Endodermal cell (in vitro differentiated cells): ENCODE measurements at regions not wholly inside any gene's neighbourhood (a gene's known extent, or its start where the extent isn't known, plus 50 kb on each side); places are given as distances from the start of the nearest gene placed in this dataset.

Experiments
- DNase-seq: peaks from one replicate; pipeline ENCODE4 v3.0.0-alpha.2; 2017
- H3K27ac ChIP-seq: 2 replicates; pipeline ENCODE4 v1.5.1; 2013; ENCODE audit warnings: mild to moderate bottlenecking, low read depth, low read length, moderate library complexity
- H3K27me3 ChIP-seq: 2 replicates; pipeline ENCODE4 v1.6.1; 2013; ENCODE audit warnings: mild to moderate bottlenecking, low read length, moderate library complexity; ENCODE audit not compliant: insufficient read depth, control insufficient read depth, poor library complexity, severe bottlenecking
- H3K36me3 ChIP-seq: 2 replicates; pipeline ENCODE4 v1.7.0; 2013; ENCODE audit warnings: mild to moderate bottlenecking, low read length, moderate library complexity; ENCODE audit not compliant: control insufficient read depth, insufficient read depth
- H3K4me1 ChIP-seq: one replicate; pipeline ENCODE4 v1.7.0; 2013; ENCODE audit warnings: low read length; ENCODE audit not compliant: control insufficient read depth, insufficient read depth
- H3K4me3 ChIP-seq: 2 replicates; pipeline ENCODE4 v1.5.1; 2013; ENCODE audit warnings: mild to moderate bottlenecking, low read length, moderate library complexity
- H3K9ac ChIP-seq: 2 replicates; pipeline ENCODE4 v1.6.1; 2013; ENCODE audit warnings: mild to moderate bottlenecking, low read length, moderate library complexity; ENCODE audit not compliant: poor library complexity, severe bottlenecking; ENCODE audit errors: extremely low read depth
- H3K9me3 ChIP-seq: 2 replicates; pipeline ENCODE4 v1.6.1; 2013; ENCODE audit warnings: mild to moderate bottlenecking, low read length, moderate library complexity; ENCODE audit not compliant: control insufficient read depth
- H3K27ac Mint-ChIP-seq: 2 replicates; pipeline ENCODE4 v1.8.0; 2020; ENCODE audit warnings: mixed read lengths
- H3K27me3 Mint-ChIP-seq: 2 replicates; pipeline ENCODE4 v1.8.0; 2021; ENCODE audit warnings: mild to moderate bottlenecking, mixed read lengths; ENCODE audit not compliant: insufficient read depth
- H3K36me3 Mint-ChIP-seq: 2 replicates; pipeline ENCODE4 v1.8.0; 2020; ENCODE audit warnings: low read depth, mixed read lengths
- H3K4me1 Mint-ChIP-seq: 2 replicates; pipeline ENCODE4 v1.8.0; 2020; ENCODE audit warnings: mixed read lengths
- H3K4me3 Mint-ChIP-seq: 2 replicates; pipeline ENCODE4 v1.8.0; 2020; ENCODE audit warnings: mild to moderate bottlenecking, moderate library complexity, mixed read lengths
- H3K9me3 Mint-ChIP-seq: 2 replicates; pipeline ENCODE4 v1.8.0; 2020; ENCODE audit warnings: mild to moderate bottlenecking, mixed read lengths
- CTCF ChIP-seq: fragments of 200-600 bp; sonication (generic); conservative IDR thresholded peaks from 2 replicates; pipeline ENCODE4 v1.5.0; 2021; ENCODE audit warnings: antibody characterized with exemption, mild to moderate bottlenecking
- WGBS, 2 experiments: methylation state at CpG; one replicate each; pipeline versions ENCODE4 v1.1.5 to v1.1.7; 2013; ENCODE audit warnings: missing lambda C conversion rate in 2 of 2, mixed read lengths in 1 of 2; ENCODE audit not compliant: insufficient coverage in 1 of 2, insufficient read length in 1 of 2; 5-methylcytosine and 5-hydroxymethylcytosine counted together

- H3K27me3 Mint-ChIP-seq, result no peaks in the 10 kb centered on the region
- no peak overlapping the region for H3K27ac Mint-ChIP-seq
- DNase-seq, result no peak
- TF ChIP-seq CTCF, result no peak
- no peak overlapping the region for H3K9ac ChIP-seq
- no peaks in the 10 kb centered on the region for H3K4me1 ChIP-seq
- no peaks in the 10 kb centered on the region for H3K36me3 Mint-ChIP-seq
- no peaks in the 10 kb centered on the region for H3K9me3 ChIP-seq
- H3K4me1 Mint-ChIP-seq, result peaks cover 10% of the 10 kb centered on the region
- H3K27me3 ChIP-seq, result no peaks in the 10 kb centered on the region
- no peaks in the 10 kb centered on the region for H3K36me3 ChIP-seq
- no peak overlapping the region for H3K4me3 ChIP-seq
- WGBS, 2 experiments, result 71% methylated on average over 2 of the region's 2 CpGs; no CpG with 5 or more reads in 1 of the 2 experiments
- H3K4me3 Mint-ChIP-seq, result no peak overlapping the region
- no peak overlapping the region for H3K27ac ChIP-seq
- H3K9me3 Mint-ChIP-seq, result no peaks in the 10 kb centered on the region
Observed at GRCh38 chr10:125299461-125299860, 139.1 kb upstream of the CTBP2 start.

GRCh38 chr10:125296598-125296997, 136.2 kb upstream of the CTBP2 start:
- Histone ChIP-seq H3K4me3 (no peak overlapping the region), H3K27ac (no peak overlapping the region), H3K27me3 (no peaks in the 10 kb centered on the region), H3K9ac (no peak overlapping the region), H3K9me3 (no peaks in the 10 kb centered on the region), H3K4me1 (no peaks in the 10 kb centered on the region), H3K36me3 (no peaks in the 10 kb centered on the region)
- no peak for TF ChIP-seq CTCF
- Mint-ChIP-seq H3K9me3 (no peaks in the 10 kb centered on the region), H3K27ac (no peak overlapping the region), H3K4me3 (no peak overlapping the region), H3K4me1 (peaks cover 10% of the 10 kb centered on the region), H3K36me3 (no peaks in the 10 kb centered on the region), H3K27me3 (no peaks in the 10 kb centered on the region)
- WGBS, 2 experiments, result 89 to 97% methylated on average over 6 to 9 of the region's 9 CpGs
- DNase-seq, result no peak

- Histone ChIP-seq H3K36me3 (no peaks in the 10 kb centered on the region), H3K27ac (no peak overlapping the region), H3K4me1 (no peaks in the 10 kb centered on the region), H3K4me3 (no peak overlapping the region), H3K9ac (no peak overlapping the region), H3K27me3 (no peaks in the 10 kb centered on the region), H3K9me3 (no peaks in the 10 kb centered on the region)
- no peaks in the 10 kb centered on the region for H3K9me3 Mint-ChIP-seq
- H3K4me3 Mint-ChIP-seq, result no peak overlapping the region
- peaks cover 7% of the 10 kb centered on the region for H3K27me3 Mint-ChIP-seq
- DNase-seq, result no peak
- WGBS, 2 experiments, result 90% methylated on average over 2 of the region's 2 CpGs; no CpG with 5 or more reads in 1 of the 2 experiments
- no peak for TF ChIP-seq CTCF
- no peak overlapping the region for H3K27ac Mint-ChIP-seq
- no peaks in the 10 kb centered on the region for H3K4me1 Mint-ChIP-seq
- H3K36me3 Mint-ChIP-seq, result no peaks in the 10 kb centered on the region
Observed at GRCh38 chr10:125294109-125294508, 133.7 kb upstream of the CTBP2 start.
